C4-2B (cell line): ENCODE measurements at regions not wholly inside any gene's neighbourhood (a gene's known extent, or its start where the extent isn't known, plus 50 kb on each side); places are given as distances from the start of the nearest gene placed in this dataset.

Source experiments
- H3K27ac ChIP-seq: fragments of 450-650 bp; 2 replicates; pipeline ENCODE4 v1.5.1; 2017
- ZFX ChIP-seq: fragments of 450-650 bp; IDR thresholded peaks from 2 replicates; pipeline ENCODE4 v1.6.1; 2017
- TF ChIP-seq, protein P1 (sequence below): fragments of 450-650 bp; conservative IDR thresholded peaks from 2 replicates; pipeline ENCODE4 v1.5.1; 2017; ENCODE audit warnings: mild to moderate bottlenecking

DNA sequence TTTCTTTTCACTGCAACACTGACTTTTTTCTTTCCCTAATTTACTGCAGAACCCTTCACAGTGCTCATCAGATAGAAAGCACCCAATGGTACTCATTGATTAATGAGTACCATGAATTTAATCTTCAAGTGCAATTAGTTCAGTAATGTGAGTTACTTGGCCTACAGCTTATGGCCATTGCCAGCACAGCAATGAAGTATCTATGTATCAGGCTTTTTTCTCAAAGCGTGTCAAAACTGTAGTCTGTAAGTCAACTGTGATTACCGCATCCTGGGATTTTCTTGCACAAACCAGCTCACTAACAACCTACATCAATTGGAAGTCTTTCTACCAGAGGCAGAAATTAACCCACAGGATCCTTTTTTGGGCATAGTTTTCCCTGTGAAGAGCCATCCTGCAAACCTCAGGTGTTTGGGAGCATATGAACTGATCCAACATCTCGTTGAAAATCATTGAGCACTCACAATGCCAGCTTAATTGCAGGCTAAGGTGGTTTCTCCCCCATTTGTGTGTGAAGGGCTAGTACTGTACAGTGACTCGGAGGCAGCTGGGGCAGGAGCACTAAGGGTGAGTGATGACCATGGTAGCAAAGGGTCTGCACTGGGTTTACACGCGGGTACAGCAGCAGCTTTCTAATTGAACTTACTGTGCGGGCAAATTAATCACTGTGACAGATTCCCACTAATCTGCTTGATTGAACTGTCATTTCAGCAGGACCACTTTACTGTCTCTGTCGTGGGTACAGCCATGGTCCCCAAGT, 619.3 kb downstream of the SNAPC1 start:
- H3K27ac ChIP-seq = no peak overlapping the region
- TF ChIP-seq ZFX = no peak
- TF ChIP-seq, protein P1, sequence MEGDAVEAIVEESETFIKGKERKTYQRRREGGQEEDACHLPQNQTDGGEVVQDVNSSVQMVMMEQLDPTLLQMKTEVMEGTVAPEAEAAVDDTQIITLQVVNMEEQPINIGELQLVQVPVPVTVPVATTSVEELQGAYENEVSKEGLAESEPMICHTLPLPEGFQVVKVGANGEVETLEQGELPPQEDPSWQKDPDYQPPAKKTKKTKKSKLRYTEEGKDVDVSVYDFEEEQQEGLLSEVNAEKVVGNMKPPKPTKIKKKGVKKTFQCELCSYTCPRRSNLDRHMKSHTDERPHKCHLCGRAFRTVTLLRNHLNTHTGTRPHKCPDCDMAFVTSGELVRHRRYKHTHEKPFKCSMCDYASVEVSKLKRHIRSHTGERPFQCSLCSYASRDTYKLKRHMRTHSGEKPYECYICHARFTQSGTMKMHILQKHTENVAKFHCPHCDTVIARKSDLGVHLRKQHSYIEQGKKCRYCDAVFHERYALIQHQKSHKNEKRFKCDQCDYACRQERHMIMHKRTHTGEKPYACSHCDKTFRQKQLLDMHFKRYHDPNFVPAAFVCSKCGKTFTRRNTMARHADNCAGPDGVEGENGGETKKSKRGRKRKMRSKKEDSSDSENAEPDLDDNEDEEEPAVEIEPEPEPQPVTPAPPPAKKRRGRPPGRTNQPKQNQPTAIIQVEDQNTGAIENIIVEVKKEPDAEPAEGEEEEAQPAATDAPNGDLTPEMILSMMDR = no peak

DNA sequence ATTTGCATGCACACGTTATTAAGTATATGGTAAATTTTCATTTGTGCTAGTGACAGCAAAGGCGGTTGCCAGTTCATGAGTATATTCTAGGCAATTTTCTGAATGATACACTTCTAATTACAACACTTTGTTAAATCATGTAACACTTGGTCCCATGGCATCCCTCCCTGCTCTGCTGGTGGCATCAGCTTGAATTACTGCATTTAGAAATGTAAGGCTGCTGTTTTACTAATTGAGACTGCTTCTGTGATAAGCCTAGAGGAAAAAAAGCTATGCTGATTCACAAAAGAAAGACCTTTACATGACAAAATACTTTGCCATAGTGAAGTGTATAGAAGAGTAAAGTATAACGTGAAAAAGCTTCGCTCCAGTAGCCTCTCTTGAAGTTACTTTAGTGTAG, 636.1 kb downstream of the KCNH5 start:
- no peak for TF ChIP-seq ZFX
- TF ChIP-seq, protein P1 = no peak
- no peak overlapping the region for H3K27ac ChIP-seq

DNA sequence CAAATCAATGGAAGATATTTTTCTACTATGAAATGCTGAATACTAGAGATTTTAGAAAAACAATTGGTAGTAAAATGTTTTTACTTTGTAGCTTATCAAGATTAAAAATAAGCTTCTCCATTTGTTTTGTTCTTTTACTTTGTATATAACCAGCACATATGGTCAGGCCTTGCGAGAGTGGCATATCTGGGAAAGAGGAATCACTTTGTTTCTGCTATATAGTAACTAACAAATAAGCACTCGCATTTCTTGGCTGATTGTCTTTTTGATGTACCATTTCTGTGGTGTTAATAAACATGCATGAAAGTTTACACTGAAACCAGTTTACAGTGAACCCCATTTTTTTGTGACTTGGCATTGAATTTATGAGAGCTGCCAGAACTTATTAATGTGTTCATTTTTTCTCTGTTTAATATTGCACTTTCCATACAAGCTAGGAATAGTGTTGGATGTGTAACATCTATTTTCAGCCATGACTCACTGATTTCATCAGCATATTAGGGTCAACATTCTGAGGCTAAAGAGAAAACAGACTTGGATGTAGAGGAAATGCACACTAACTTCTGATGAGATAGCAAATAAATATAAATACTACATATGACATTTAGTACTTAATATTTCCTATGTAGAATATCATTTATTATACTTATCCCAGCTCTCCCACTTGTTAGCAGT, 635.5 kb downstream of the KCNH5 start:
- no peak for TF ChIP-seq ZFX
- no peak overlapping the region for H3K27ac ChIP-seq

DNA sequence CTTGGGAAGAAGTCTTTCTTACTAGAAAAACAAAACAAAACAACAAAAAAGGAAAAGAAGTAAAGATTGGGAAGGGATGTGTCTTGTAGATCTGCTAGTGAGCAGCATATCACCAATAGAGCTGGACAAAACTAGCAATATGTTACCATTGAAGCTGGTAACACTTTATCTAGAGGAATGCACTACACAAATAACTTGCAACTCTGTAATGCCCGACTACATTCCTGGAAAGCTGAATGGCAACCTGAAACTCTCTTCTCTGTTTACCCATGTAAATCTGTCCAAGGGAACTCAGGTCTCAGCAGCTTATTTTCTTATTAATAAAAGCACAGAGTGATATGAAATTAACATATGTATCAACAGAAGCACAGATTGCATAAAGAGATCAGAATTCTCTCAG, 624.4 kb downstream of the KCNH5 start:
- TF ChIP-seq, protein P1 = no peak
- TF ChIP-seq ZFX = no peak
- H3K27ac ChIP-seq = no peak overlapping the region

DNA sequence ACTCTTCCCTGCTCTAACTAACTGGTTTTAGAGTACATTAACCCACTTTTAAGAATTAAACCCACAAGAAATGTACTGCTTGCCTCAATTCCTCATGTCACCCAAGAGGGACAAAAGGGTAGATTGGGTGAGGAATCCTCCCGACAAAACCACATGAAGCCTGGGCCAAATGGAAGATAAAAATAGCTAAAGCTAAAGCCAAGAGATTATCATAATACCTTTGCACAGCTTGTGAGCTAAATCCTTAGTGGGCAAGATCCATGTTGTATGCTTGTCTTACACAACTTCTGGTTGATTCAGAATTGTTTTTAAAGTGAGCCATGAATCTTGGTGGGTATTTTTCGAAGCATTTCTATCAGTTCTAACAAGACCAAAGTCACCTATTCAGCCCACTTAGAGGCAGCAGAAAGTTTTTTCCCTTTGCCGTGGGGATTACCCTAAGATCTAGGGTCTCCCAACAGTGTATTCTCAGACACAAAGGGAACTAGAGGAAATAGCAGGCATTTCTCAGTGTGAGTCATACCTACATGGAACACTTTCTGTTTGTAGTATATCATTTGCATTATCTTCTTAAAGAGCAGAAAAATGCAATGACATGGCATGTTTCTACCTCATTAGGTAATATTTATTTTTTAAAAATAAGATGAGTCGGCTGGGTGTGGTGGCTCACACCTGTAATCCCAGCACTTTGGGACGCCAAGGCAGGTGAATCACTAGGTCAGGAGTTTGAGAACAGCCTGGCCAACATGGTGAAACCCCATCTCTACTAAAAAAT, 616.6 kb downstream of the KCNH5 start:
- no peak overlapping the region for H3K27ac ChIP-seq
- TF ChIP-seq, protein P1 = no peak
- TF ChIP-seq ZFX = no peak

DNA sequence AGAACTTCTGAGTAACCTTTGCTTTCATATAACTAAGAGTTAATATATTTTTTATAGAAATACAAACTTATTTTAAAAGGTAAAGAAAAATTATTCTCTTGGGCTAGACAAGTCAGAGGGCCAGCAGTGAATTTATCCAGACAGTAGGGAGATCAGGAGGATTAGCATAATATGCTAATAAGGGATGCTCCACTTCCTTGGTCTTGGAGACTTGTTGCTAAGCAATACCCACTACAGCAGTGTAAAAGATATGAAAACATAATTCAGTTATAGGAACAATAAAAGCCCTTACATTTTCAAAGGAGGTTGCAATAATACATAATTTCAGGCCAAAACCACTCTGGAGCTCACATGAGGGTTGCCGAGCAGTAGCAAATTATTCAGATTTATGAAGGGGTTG, 615.6 kb downstream of the KCNH5 start:
- TF ChIP-seq ZFX = no peak
- TF ChIP-seq, protein P1 = no peak
- H3K27ac ChIP-seq = no peak overlapping the region

DNA sequence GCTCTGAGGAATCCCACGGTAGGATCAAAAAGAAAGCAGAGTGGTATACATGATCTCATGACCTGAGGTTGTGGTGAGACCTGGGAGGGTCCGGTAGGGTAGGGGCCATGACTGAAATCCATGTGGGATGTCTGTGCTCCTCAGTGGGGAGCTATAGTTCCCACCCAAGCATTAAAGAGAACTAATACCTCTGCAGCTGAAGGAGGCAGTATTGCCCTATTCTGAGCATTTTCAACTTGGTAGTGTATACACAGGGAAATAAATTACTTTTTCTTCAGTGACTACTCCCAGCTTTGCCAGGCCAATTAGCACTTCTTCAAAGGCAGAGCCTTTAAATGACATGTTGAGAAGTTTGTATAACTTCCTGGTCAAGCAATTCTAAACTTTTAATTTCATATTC, 613.8 kb downstream of the KCNH5 start:
- no peak for TF ChIP-seq ZFX
- TF ChIP-seq, protein P1 = peak; percentile 5; the same call in 1 of the 2 replicates

More for the DNA sequence above, 613.8 kb downstream of the KCNH5 start:
- no peak overlapping the region for H3K27ac ChIP-seq
